ENCODE measurements at regions not wholly inside any gene's neighbourhood (a gene's known extent, or its start where the extent isn't known, plus 50 kb on each side); places are given as distances from the start of the nearest gene placed in this dataset.
"Not testable (repeated sequence)": the region's sequence is repeated elsewhere in the genome, so short reads cannot be mapped to it uniquely, and the experiment has no call there.

GRCh38 chr4:138863160-138863559 is 152.4 kb upstream of the NOCT start:
- Histone ChIP-seq H3K9me3 (ENCODE audit: control insufficient read depth in 4 of 4, insufficient read depth in 3 of 4, low read length in 3 of 4) (no peaks in the 10 kb centered on the region), H3K27ac (ENCODE audit: low read depth in 1 of 2, low read length in 1 of 2) (no peak overlapping the region), H3K9ac (ENCODE audit: insufficient read depth in 1 of 2, low read length in 2 of 2) (no peak overlapping the region), H3K27me3 (ENCODE audit: control insufficient read depth in 3 of 3, insufficient read depth in 3 of 3, low read length in 2 of 3) (no peaks in the 10 kb centered on the region), H3K36me3 (ENCODE audit: control insufficient read depth in 4 of 4, insufficient read depth in 4 of 4, low read length in 4 of 4) (no peaks in the 10 kb centered on the region), H3K4me3 (no peak overlapping the region), H3K4me1 (ENCODE audit: control insufficient read depth in 5 of 5, insufficient read depth in 5 of 5, low read length in 5 of 5) (peaks cover 0 to 4% (median 0%) of the 10 kb centered on the region in 5 donors)
- ATAC-seq (ENCODE audit: insufficient read depth, low FRiP score) (no peak), DNase-seq (no peak)
- TF ChIP-seq, protein P1, sequence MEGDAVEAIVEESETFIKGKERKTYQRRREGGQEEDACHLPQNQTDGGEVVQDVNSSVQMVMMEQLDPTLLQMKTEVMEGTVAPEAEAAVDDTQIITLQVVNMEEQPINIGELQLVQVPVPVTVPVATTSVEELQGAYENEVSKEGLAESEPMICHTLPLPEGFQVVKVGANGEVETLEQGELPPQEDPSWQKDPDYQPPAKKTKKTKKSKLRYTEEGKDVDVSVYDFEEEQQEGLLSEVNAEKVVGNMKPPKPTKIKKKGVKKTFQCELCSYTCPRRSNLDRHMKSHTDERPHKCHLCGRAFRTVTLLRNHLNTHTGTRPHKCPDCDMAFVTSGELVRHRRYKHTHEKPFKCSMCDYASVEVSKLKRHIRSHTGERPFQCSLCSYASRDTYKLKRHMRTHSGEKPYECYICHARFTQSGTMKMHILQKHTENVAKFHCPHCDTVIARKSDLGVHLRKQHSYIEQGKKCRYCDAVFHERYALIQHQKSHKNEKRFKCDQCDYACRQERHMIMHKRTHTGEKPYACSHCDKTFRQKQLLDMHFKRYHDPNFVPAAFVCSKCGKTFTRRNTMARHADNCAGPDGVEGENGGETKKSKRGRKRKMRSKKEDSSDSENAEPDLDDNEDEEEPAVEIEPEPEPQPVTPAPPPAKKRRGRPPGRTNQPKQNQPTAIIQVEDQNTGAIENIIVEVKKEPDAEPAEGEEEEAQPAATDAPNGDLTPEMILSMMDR (IDR thresholded peaks at IDR 0.05; ENCODE audit: control extremely low read depth, extremely low read depth), result no peak
- 87 to 88% methylated on average over 4 of the region's 4 CpGs for WGBS, 2 donors

DNA sequence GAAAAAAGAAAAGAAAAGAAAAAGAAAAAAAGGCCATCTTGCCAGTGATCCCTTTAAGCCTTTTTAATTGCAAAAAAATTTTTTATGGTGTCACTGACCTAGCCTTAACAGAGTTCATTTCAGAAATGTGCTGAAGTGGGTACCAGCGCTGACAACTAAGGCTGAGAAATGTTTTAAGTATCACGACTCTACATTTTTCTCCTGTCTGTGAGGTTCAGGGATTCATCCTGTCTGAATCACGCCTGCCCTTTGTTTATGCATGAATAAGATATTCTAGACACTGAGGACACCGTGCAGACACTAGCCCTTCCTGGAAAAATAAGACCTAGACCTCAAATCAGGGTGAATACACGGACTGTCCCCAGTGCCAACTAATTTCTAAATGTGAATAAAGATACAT is 154.4 kb upstream of the NOCT start:
- TF ChIP-seq, protein P1 (IDR thresholded peaks at IDR 0.05; ENCODE audit: control extremely low read depth, extremely low read depth), result no peak
- Histone ChIP-seq H3K27me3 (ENCODE audit: control insufficient read depth in 3 of 3, insufficient read depth in 3 of 3, low read length in 2 of 3) (no peaks in the 10 kb centered on the region), H3K36me3 (ENCODE audit: control insufficient read depth in 4 of 4, insufficient read depth in 4 of 4, low read length in 4 of 4) (no peaks in the 10 kb centered on the region), H3K4me3 (no peak overlapping the region), H3K27ac (ENCODE audit: low read depth in 1 of 2, low read length in 1 of 2) (no peak overlapping the region), H3K4me1 (ENCODE audit: control insufficient read depth in 5 of 5, insufficient read depth in 5 of 5, low read length in 5 of 5) (peaks cover 0 to 4% (median 0%) of the 10 kb centered on the region in 5 donors), H3K9ac (ENCODE audit: insufficient read depth in 1 of 2, low read length in 2 of 2) (no peak overlapping the region), H3K9me3 (ENCODE audit: control insufficient read depth in 4 of 4, insufficient read depth in 3 of 4, low read length in 3 of 4) (no peaks in the 10 kb centered on the region)
- no peak for ATAC-seq (ENCODE audit: insufficient read depth, low FRiP score)
- DNase-seq, result no peak
- 81 to 90% methylated on average over 5 of the region's 5 CpGs for WGBS, 2 donors

GRCh38 chr4:138860357-138860756 is 155.2 kb upstream of the NOCT start:
- not testable (repeated sequence) for H3K27ac ChIP-seq (ENCODE audit: low read depth in 1 of 2, low read length in 1 of 2); H3K4me1 ChIP-seq (ENCODE audit: control insufficient read depth in 5 of 5, insufficient read depth in 5 of 5, low read length in 5 of 5); H3K9ac ChIP-seq (ENCODE audit: insufficient read depth in 1 of 2, low read length in 2 of 2); H3K4me3 ChIP-seq; H3K36me3 ChIP-seq (ENCODE audit: control insufficient read depth in 4 of 4, insufficient read depth in 4 of 4, low read length in 4 of 4); H3K9me3 ChIP-seq (ENCODE audit: control insufficient read depth in 4 of 4, insufficient read depth in 3 of 4, low read length in 3 of 4); ATAC-seq (ENCODE audit: insufficient read depth, low FRiP score); H3K27me3 ChIP-seq (ENCODE audit: control insufficient read depth in 3 of 3, insufficient read depth in 3 of 3, low read length in 2 of 3); DNase-seq
- WGBS, 2 donors, result 95 to 100% methylated on average over 1 of the region's 1 CpG

- no peaks in the 10 kb centered on the region for H3K9me3 ChIP-seq (ENCODE audit: control insufficient read depth in 4 of 4, insufficient read depth in 3 of 4, low read length in 3 of 4)
- no peaks in the 10 kb centered on the region for H3K4me1 ChIP-seq (ENCODE audit: control insufficient read depth in 5 of 5, insufficient read depth in 5 of 5, low read length in 5 of 5)
- TF ChIP-seq, protein P1 (IDR thresholded peaks at IDR 0.05; ENCODE audit: control extremely low read depth, extremely low read depth), result no peak
- ATAC-seq (ENCODE audit: insufficient read depth, low FRiP score) (no peak), DNase-seq (no peak)
- H3K27ac ChIP-seq (ENCODE audit: low read depth in 1 of 2, low read length in 1 of 2), result no peak overlapping the region
- 83 to 86% methylated on average over 4 of the region's 4 CpGs for WGBS, 2 donors
- H3K27me3 ChIP-seq (ENCODE audit: control insufficient read depth in 3 of 3, insufficient read depth in 3 of 3, low read length in 2 of 3), result no peaks in the 10 kb centered on the region
- no peaks in the 10 kb centered on the region for H3K36me3 ChIP-seq (ENCODE audit: control insufficient read depth in 4 of 4, insufficient read depth in 4 of 4, low read length in 4 of 4)
- H3K9ac ChIP-seq (ENCODE audit: insufficient read depth in 1 of 2, low read length in 2 of 2), result no peak overlapping the region
- no peak overlapping the region for H3K4me3 ChIP-seq
These were observed 156.3 kb upstream of the NOCT start for GRCh38 chr4:138859254-138859653.
